Left lobe of liver (tissue), 2 donors: ENCODE measurements at regions not wholly inside any gene's neighbourhood (a gene's known extent, or its start where the extent isn't known, plus 50 kb on each side); places are given as distances from the start of the nearest gene placed in this dataset.

Source experiments
- ATAC-seq: fragments of 200-7000 bp; cut with Tn5 transposase; one replicate; pipeline ENCODE4 v1.9.1; 2020; ENCODE audit warnings: mild to moderate bottlenecking, moderate library complexity
- DNase-seq: peaks from one replicate; pipeline ENCODE4 v3.0.0-alpha.2; 2020; ENCODE audit warnings: low spot score
- donor health status: DM: no; HTN: no; CAD: no; lungs with moderate emphysema.
- donor health status: DM: no; HTN: yes; CAD: no.

DNA sequence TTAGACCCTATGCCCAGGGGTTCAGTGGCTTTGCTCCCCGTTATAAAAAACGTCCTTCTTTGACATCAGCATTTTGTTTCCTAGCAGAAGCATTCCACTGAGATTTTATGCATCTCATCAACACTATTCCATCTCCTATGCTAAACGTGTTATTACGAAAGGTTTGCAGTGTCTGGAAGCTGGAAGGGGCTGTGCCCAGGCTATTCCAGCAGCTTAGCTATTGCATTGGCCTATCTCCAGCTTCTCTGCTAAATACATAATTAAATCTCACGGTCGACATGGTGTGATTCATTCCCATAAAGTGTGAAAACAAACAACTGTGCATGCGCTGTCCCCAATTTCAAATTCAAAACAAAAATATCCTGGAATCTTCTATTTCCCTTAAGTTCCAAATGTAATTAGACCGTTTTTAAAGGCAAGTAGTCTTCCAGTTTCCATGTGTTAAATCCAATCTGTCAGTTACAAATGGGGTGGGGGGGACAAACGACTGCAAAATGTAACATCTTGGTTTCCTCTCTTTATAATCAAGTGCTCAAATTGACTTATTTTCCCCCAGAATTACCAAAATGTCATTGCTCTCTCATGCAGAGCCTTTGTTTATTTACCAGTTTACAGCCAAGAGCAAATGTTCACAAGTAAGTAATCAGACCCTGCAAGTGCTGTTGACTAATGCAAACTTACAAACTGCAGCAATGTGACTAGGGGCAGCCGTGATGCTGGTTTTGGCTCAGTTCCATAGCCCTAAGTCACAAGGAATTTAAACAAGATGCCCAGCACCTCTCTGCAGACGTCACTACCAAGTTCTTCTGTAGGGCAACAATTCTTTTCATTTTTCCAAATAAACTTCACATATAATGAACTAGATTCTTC is 212.3 kb upstream of the RORB start:
- no peak for ATAC-seq

GRCh38 chr9:74293479-74293878 is 203.7 kb upstream of the RORB start:
- DNase-seq (no peak), ATAC-seq (no peak)

More for the DNA sequence above, 212.3 kb upstream of the RORB start:
- DNase-seq: no peak

DNA sequence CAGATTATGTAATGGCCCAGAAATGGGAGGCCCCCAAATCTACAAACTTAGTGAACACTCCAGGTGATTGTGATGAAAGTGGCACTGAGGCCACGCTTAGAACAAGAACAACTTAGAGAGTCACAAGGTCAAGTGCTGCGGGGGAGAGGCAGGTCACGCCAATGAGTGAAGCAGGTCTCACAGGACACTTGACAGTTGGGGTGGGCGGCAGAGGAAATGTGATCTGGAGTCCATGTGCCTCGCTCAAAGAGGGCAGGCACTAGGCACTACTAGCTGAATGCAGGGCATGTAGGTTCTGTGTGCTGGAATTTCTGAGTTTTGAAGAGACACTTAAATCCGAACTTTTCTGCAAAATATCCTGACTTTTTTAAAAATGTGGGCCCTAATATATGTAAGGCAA is 193.2 kb upstream of the RORB start:
- ATAC-seq: no peak
- no peak for DNase-seq

GRCh38 chr9:74304598-74304997 is 192.5 kb upstream of the RORB start:
- DNase-seq (no peak), ATAC-seq (no peak)

DNA sequence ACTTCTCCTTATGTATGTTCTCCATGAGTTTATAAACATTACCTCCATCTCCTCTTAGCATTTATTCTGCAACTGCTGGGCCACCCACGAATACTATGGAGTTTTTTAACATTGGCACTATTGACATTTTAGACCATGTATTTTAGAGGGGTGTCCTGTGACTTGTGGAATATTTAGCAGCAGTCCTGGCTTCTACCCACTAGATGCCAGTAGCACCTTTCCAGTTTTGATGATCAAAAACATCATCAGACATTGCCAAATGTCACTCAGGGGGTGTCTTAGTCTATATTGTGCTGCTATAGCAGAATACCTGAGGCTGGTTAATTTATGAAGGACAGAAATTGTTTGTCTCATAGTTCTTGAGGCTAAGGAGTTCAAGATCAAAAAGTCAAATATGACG is 187.5 kb upstream of the RORB start:
- peak; percentile 18 for ATAC-seq
- DNase-seq: no peak

DNA sequence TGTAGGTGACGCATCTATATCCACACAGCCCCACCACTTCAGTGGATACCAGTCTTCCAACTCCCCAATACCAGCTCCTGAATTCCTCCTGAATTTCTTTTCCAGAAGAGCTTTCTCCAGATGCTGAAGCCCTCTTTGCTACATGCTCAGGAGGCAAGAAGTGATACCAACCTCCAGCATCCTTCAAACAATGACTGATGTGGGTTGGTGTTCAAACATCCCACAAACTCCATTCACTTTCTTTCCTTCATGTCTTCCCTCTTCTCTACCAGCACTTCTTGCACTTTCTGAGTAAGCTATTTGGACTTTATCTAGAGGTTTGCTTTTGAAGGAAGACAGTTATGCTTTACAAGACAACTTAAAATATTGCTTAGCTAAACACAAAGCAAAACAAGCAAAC is 179.9 kb upstream of the RORB start:
- ATAC-seq (no peak), DNase-seq (no peak)

- DNase-seq: no peak
- no peak for ATAC-seq
These were observed 175.7 kb upstream of the RORB start for GRCh38 chr9:74321396-74321795.

- DNase-seq: no peak
- no peak for ATAC-seq
These were observed 174.3 kb upstream of the RORB start for GRCh38 chr9:74322661-74323314.

GRCh38 chr9:74330487-74331214 is 166.5 kb upstream of the RORB start:
- ATAC-seq: no peak
- no peak for DNase-seq

GRCh38 chr9:74331607-74332006 is 165.5 kb upstream of the RORB start:
- ATAC-seq (no peak), DNase-seq (no peak)

GRCh38 chr9:74333384-74334032 is 163.6 kb upstream of the RORB start:
- ATAC-seq (no peak), DNase-seq (no peak)

GRCh38 chr9:74334271-74334670 is 162.9 kb upstream of the RORB start:
- DNase-seq (no peak), ATAC-seq (no peak)

DNA sequence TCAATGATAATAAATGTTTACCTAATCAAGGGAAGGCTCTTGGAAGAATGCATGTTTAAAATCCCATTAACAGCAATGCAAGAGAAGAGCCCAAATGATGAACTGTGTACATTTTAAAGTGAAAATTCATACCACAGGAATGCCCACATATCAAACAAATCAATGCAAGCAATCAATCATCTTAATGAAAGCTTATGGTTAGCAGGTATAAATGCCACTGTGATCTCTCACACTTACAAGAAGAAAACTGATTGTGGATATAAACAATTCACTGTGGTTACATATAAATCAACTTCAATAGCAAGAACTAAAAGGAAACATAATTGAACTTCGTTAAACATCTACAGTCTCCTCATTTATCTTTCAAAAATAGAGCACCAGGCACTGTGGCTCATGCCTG is 161.0 kb upstream of the RORB start:
- ATAC-seq (no peak), DNase-seq (no peak)

GRCh38 chr9:74348777-74349176 is 148.4 kb upstream of the RORB start:
- DNase-seq: no peak

GRCh38 chr9:74355107-74355506 is 142.0 kb upstream of the RORB start:
- DNase-seq (no peak), ATAC-seq (no peak)

More at GRCh38 chr9:74348777-74349176, 148.4 kb upstream of the RORB start:
- no peak for ATAC-seq

DNA sequence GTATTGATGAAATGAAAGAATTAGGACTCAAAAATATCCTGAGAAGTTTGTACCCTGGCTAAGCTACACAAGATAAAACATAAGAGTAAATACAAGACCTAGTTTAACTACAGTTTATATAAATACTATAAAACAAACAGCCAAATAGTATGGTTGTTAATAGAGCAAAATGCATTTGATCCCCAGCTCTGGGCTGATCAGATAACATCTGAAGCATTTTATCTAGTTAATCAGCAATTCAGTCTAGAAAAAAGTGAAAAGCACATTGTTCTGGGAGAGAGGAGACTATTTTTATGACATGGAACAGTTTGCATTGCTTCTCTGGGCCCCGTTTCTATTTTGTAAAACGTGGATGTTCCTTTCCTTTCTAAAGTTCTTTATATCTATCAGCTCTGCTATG is 139.6 kb upstream of the RORB start:
- ATAC-seq (no peak), DNase-seq (no peak)

DNA sequence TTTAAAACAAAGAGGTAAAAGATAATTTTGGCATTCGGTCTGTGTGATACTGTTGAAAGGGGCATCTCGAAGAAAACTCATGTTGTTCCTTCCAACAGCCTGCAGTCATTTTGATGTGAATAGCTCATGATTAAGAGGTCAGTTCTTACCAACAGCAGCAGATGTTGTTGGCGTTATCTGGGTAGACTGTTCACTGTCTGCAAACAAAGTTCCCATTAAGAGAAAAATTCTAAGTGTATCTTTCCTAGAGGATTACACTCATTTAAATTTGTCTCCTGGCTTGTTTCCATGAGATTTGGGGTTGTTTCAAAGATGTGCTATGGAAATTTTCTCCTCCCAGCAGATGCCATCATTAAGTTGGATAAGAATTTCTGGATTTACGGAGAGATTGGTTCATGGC is 138.2 kb upstream of the RORB start:
- DNase-seq (no peak), ATAC-seq (no peak)

- ATAC-seq (no peak), DNase-seq (no peak)
These were observed 135.6 kb upstream of the RORB start for GRCh38 chr9:74361508-74361907.

GRCh38 chr9:74362423-74362822 is 134.7 kb upstream of the RORB start:
- DNase-seq (no peak), ATAC-seq (no peak)

DNA sequence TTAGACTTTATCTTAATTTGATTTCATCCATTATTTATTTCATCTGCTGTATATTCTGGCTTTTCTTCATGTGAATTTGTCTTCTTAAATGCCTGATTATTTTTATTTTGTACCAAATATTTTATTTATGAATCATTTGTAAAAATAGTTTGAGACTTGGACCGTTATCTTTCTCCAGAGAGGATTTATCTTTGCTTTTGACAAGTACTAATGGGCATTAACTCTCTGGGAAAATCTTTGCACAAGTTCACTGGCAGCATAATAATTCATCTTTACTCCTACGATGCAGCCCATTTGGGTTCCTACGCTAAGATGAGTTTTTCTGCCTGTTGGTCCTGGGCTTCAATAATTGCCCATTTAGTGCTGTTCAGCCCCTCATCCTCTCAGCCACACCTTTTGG is 131.0 kb upstream of the RORB start:
- ATAC-seq (no peak), DNase-seq (no peak)

- DNase-seq: no peak
- ATAC-seq: peak; percentile 90
These were observed 127.3 kb upstream of the RORB start for GRCh38 chr9:74369844-74370243.
